Lower leg skin (tissue), 3 donors: ENCODE measurements at regions not wholly inside any gene's neighbourhood (a gene's known extent, or its start where the extent isn't known, plus 50 kb on each side); places are given as distances from the start of the nearest gene placed in this dataset.

ENCODE experiments used
- CTCF ChIP-seq, 3 donors: fragments of 450-650 bp; IDR thresholded peaks; one replicate each; pipeline ENCODE4 v1.5.1; 2016; ENCODE audit warnings: antibody characterized with exemption in 3 of 3, mild to moderate bottlenecking in 3 of 3, moderate library complexity in 2 of 3
- POLR2A ChIP-seq, 2 donors: fragments of 450-650 bp; IDR thresholded peaks; one replicate each; pipeline ENCODE4 v1.6.1; 2016 to 2017; ENCODE audit warnings: antibody characterized with exemption in 2 of 2, mild to moderate bottlenecking in 1 of 2, moderate library complexity in 1 of 2

- TF ChIP-seq CTCF (IDR thresholded peaks at IDR 0.05) = no peak
- no peak for TF ChIP-seq POLR2A (IDR thresholded peaks at IDR 0.05)
Observed at GRCh38 chr6:155654474-155654873, 198.8 kb upstream of the NOX3 start.
